ENCODE measurements at regions not wholly inside any gene's neighbourhood (a gene's known extent, or its start where the extent isn't known, plus 50 kb on each side); places are given as distances from the start of the nearest gene placed in this dataset.
"Not testable (repeated sequence)": the region's sequence is repeated elsewhere in the genome, so short reads cannot be mapped to it uniquely, and the experiment has no call there.

DNA sequence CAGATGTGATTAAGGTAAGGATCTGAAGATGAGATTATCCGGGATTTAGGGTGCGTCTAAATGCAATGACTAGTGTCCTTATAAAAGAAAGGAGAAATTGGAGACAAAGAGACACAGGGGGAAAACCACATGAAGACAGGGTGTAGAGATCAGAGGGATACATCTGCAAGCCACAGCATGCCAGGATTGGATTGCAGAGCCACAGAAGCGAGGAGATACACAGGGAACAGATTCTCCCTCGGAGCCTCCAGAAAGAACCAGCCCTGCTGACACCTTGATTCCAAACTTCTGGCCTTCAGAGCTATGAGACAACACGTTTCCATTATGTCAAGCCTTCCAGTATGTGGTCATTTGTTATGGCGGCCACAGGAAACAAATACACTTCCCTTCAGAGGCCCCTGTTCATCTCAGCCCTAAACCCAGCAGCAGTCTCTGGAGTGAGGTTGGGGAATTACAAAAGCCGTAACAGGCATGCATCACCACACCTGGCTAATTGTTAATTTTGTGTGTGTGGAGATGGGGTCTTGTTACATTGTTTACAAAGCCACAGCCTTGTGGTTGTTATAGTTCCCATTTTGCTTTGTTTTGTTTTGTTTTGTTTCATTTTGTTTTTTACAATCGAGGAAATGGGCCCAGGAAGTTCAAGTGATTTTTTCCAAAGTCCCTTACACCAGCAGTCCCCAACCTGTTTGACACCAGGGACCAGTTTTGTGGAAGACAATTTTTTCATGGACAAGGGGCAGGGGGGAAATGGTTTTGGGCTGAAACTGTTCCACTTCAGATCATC, 51.6 kb upstream of the LYRM9 start:
- DNase-seq (ENCODE audit: low read depth) = no peak

GRCh38 chr17:27945333-27945616, 52.1 kb upstream of the LYRM9 start:
- no peak for DNase-seq (ENCODE audit: low read depth)

DNA sequence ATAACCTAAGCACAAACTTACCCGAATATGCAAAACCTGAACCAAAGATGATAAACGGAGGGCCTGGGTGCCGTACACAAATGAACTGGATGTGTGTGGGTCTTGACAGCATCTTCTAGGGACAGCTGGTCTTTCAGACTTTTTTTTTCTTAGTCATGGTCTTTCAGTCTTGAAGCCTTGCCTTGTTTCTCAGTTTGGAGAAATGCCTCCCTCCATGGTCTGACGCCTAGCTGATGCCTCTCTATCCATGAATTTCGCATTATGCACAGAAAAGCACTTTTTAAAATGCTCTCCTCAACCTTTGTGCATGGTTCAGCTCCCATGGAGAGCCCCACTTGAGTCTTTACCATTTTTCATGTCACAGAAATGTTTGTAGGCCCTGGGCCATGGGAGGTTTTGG, 52.8 kb upstream of the LYRM9 start:
- DNase-seq (ENCODE audit: low read depth) = no peak

- DNase-seq (ENCODE audit: low read depth) = no peak
These were observed 53.3 kb upstream of the LYRM9 start for GRCh38 chr17:27946513-27946912.

- DNase-seq (ENCODE audit: low read depth) = no peak
These were observed 53.8 kb upstream of the LYRM9 start for GRCh38 chr17:27947005-27947406.

DNA sequence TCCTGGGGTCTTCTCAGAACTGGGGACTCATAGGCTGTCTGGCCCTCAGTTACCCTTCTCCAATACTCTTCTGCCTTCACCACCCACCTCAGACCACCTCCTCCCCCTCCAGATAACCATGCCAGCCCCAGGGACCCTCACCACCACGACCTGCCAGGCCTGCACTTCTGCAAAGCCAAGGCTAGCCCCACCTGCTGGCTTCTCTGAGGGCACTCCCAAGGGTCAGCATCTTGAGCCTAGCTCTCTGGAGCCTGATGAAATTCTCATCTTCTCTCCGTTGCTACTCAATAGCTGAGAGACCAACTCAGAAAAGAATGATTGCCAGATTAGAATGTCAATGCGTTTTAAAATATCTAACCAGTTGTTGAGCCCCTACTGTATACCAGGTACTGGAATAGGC, 56.1 kb upstream of the LYRM9 start:
- no peak for DNase-seq (ENCODE audit: low read depth)

DNA sequence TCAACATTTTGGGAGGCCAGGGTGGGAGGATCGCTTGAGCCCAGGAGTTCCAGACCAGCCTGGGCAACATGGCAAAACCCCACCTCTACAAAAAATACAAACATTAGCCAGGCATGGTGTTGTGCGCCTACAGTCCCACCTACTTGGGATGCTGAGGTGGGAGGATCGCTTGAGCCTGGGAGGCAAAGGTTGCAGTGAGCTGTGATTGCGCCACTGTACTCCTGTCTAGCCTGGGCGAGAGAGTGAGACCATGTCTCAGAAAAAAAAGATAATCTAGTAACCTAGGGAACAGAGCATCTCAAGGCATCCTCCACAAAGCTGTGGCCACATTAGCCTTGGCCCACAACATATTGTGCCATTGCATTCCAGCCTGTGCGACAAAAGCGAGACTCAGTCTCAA, 57.1 kb upstream of the LYRM9 start:
- DNase-seq (ENCODE audit: low read depth) = not testable (repeated sequence)

DNA sequence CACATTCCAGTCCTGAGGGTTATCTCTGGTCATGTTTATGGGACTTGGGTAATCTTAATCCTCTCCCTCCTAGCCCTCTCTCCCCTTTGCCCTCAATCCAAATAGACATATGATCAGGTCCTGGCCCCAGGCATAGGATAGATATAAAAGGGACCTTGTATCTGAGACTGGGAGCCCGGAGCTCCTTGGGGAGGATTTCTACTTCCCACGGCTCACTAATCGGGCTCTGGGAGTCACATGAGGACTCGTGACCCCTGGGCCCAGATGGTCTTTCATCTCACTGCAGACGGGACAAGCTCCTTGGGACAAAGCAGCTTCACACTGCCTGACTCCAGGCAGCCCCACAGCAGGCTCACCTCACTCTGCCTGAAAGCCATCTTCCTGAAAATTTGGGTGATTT, 57.8 kb upstream of the LYRM9 start:
- no peak for DNase-seq (ENCODE audit: low read depth)

DNA sequence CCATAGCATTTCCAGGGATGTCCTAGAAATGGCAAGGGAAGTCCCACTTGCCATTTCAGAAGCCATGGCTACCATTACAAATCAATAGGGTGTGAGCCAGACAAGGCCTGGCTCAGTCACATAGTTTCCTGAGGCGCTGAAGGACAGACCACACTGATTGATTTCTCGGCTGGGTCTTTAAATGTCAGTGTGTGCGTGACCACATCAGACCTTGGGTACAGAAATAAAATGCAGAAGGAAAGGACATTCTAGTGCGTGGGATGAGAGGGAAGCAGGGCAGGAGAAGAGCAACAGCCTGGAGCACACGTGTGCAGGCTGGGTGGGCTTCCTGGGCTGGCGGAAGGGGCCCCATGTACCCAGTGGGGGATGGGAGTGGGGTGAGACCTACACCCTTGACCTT, 58.7 kb upstream of the LYRM9 start:
- no peak for DNase-seq (ENCODE audit: low read depth)

DNA sequence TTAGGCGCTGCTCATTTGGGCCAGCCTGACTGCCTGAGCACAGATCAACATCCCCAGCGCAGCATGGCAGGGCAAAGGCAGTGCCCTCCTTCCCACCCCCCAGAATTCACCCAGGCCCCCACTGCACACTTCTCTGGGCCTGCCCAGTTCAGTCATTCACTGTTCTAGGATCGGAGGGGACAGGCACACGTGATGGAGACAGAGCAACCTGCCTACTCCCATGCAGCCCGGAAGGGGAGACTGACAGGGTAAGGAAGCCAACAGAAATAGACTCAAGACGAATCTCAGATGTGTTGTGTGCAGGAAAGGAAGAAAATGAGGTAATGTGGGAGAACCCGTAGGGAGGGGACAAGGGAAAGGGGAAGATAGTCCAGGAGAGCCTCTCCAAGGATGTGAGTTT, 59.2 kb upstream of the LYRM9 start:
- DNase-seq (ENCODE audit: low read depth) = no peak

DNA sequence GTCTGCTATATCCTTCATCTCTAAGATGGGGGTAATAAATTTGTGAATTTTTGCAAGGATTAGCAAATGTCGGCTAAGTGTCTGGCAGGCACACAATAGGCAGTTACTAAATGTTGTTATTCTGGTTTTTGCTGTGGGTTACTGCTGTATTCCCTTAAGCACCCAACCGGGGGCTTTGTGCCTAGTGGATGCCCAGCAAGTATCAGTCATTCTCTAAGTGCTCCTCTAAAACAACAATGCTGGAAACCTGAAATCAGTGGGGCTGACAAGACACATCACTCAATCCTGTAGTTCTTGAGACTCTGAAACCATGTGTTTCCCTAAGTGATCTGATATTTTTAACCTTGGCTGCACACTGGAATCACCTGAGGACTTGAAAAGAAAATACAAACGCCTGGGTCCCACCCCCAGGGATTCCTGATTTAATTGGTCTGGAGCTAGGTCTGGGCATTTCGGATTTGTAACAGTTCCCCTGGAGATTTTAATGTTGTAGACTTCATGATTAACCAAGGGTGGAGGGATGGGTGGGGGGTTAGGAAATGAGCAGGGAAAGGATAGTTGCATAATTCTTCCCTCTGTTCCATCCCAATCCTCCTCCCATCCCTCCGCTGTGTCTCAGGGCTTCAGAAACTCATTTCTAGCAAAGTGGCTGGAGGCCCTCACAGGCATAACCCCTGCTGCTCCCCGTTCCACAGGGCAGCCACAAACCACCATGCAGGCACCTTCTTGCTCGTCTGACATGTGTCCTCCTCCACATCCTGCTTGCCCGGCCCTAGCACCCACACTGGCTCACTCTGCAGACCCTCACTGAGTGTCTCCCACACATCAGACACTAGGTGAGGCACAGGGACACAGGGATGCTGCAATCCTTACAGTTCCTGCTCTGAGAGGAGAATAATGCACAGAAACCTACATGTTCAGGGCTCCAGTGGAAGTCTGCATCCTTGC, 61.7 kb upstream of the LYRM9 start:
- DNase-seq (ENCODE audit: low read depth) = no peak

GRCh38 chr17:27956601-27957445, 63.7 kb upstream of the LYRM9 start:
- DNase-seq (ENCODE audit: low read depth) = no peak

- not testable (repeated sequence) for DNase-seq (ENCODE audit: low read depth)
These were observed 64.3 kb upstream of the LYRM9 start for GRCh38 chr17:27957446-27957793.

DNA sequence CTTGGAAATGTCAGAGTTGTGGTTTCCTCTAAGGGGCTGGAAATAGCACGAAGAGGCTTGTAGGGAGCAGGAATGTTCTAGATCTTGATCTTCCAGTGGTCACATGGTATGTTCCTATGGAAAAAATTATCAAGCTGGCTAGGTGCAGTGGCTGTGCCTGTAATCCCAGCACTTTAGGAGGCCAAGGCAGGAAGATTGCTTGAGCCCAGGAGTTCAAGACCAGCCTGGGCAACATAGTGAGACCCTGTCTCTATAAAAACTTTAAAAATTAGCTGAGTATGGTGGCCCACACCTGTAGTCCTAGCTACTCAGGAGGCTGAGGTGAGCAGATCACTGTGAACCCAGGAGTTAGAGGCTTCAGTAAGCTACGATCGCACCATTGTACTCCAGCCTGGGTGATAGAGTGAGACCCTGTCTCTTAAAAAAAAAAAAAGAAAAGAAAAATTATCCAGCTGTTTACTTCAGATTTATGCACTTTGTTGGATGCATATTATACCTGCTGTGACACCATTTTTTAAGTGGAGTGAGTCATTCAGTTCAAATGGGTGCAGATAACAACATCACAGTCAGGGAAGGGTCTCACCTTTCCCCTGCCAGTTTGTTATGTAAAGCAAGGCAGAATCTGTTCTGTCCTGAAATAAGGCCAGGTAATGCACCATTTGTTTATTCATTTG, 65.7 kb upstream of the LYRM9 start:
- DNase-seq (ENCODE audit: low read depth) = no peak

DNA sequence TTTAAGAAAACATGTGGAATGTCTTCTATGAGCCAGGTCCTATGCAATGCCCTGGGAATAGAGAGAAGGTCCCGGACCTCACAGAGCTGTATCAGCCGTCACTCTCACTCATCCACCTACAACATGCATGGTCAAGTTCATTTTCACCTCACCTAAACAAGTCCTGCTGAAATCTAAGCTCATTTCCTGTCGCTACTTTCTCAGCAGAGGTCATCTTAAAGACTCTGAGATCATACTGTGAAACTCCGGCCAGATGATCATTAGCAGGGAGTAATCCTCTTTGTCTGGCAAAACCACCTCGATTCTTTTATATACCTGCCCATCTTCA, 66.2 kb upstream of the LYRM9 start:
- no peak for DNase-seq (ENCODE audit: low read depth)

- no peak for DNase-seq (ENCODE audit: low read depth)
These were observed 67.2 kb upstream of the LYRM9 start for GRCh38 chr17:27960183-27960849.

DNA sequence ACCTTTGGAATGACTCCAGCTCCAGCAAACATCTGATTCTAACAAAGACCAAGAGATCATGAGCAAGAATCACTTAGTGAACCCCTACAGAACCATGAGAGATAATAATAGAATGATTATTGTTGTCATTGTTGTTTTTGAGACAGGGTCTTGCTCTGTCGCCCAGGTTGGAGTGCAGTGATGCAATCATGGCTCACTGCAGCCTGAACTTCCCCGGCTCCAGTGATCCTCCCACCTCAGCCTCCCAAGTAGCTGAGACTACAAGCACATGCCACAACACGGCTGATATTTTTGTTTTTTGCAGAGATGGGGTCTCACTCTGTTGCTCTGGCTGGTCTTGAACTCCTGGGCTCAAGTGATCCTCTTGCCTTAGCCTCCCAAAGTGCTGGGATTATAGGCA, 69.4 kb upstream of the LYRM9 start:
- not testable (repeated sequence) for DNase-seq (ENCODE audit: low read depth)

GRCh38 chr17:27965224-27965623, 72.1 kb upstream of the LYRM9 start:
- no peak for DNase-seq (ENCODE audit: low read depth)

DNA sequence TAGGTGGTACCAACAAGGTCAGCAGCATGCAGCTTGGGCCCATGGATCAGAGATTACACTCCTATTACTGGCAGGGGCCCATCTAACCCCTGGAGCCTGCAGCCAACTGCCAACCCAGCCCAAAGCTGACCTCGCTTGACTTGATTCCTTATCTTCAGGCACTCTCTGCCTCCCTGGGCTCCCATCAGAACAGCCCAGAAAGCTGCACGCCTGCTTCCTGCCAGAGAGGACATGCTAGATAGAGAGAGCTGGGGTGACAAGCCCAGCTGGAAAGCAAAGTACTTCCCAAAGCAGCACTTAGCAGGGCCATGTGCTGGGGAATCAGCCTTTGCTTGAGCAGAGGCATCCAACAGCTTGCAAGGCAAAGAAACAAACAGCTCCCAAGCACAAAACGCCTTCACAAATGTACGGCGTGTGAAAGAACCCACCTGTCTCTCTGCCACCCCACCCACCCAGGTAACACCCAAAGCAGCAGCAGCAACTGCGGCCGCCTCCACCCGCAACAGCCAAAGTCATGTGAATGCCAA, 74.2 kb upstream of the NLK start:
- DNase-seq (ENCODE audit: low read depth) = no peak

DNA sequence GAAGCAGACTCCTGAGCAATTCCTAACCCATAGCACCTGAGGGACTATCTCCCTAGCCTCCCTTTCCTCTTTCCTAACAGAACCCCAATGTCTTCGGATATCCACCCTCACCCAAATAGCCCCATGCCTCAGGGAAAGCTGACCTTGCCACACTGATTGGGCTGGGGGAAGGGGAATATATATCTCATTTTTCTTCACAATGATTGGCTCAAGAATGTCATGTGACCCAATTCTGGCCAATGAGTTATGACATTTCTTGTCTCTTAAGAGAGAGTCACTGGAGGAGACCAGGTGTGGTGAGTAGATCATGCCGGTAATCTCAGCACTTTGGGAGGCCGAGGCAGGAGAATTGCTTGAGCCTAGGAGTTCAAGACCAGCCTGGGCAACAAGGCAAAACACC, 71.9 kb upstream of the NLK start:
- DNase-seq (ENCODE audit: low read depth) = no peak

Measured in Daoy (cell line).